ENCODE measurements at regions not wholly inside any gene's neighbourhood (a gene's known extent, or its start where the extent isn't known, plus 50 kb on each side); places are given as distances from the start of the nearest gene placed in this dataset.

GRCh38 chr12:61490526-61491498 lies 769.4 kb upstream of the USP15 start:
- Mint-ChIP-seq H3K36me3 (ENCODE audit: low read depth) (no peaks in the 10 kb centered on the region), H3K9me3 (no peaks in the 10 kb centered on the region), H3K27ac (no peak overlapping the region), H3K4me3 (no peak overlapping the region), H3K27me3 (ENCODE audit: low read depth) (no peaks in the 10 kb centered on the region), H3K4me1 (no peaks in the 10 kb centered on the region)
- TF ChIP-seq CTCF (IDR thresholded peaks at IDR 0.05; ENCODE audit: unreplicated experiment in 3 of 3), result no peak

- H3K4me3 Mint-ChIP-seq, result no peak overlapping the region
- H3K4me1 Mint-ChIP-seq, result no peaks in the 10 kb centered on the region
- H3K27ac Mint-ChIP-seq, result no peak overlapping the region
- H3K27me3 Mint-ChIP-seq (ENCODE audit: low read depth), result no peaks in the 10 kb centered on the region
- TF ChIP-seq CTCF (IDR thresholded peaks at IDR 0.05; ENCODE audit: unreplicated experiment in 3 of 3), result no peak
- H3K36me3 Mint-ChIP-seq (ENCODE audit: low read depth), result no peaks in the 10 kb centered on the region
- H3K9me3 Mint-ChIP-seq, result no peaks in the 10 kb centered on the region
Measured at GRCh38 chr12:61502179-61502578, 758.0 kb upstream of the USP15 start.

- Mint-ChIP-seq H3K4me3 (no peak overlapping the region), H3K27me3 (ENCODE audit: low read depth) (no peaks in the 10 kb centered on the region), H3K4me1 (no peaks in the 10 kb centered on the region), H3K9me3 (no peaks in the 10 kb centered on the region), H3K27ac (peak overlapping the region in 1 of 3 experiments; percentile 0), H3K36me3 (ENCODE audit: low read depth) (no peaks in the 10 kb centered on the region)
- TF ChIP-seq CTCF (IDR thresholded peaks at IDR 0.05; ENCODE audit: unreplicated experiment in 3 of 3), result no peak
Measured at GRCh38 chr12:61504396-61505080, 755.7 kb upstream of the USP15 start.

GRCh38 chr12:61513499-61513898 lies 746.7 kb upstream of the USP15 start:
- no peak overlapping the region for H3K27ac Mint-ChIP-seq
- H3K36me3 Mint-ChIP-seq (ENCODE audit: low read depth), result no peaks in the 10 kb centered on the region
- H3K4me1 Mint-ChIP-seq, result no peaks in the 10 kb centered on the region
- no peaks in the 10 kb centered on the region for H3K9me3 Mint-ChIP-seq
- no peak overlapping the region for H3K4me3 Mint-ChIP-seq
- no peaks in the 10 kb centered on the region for H3K27me3 Mint-ChIP-seq (ENCODE audit: low read depth)
- no peak for TF ChIP-seq CTCF (IDR thresholded peaks at IDR 0.05; ENCODE audit: unreplicated experiment in 3 of 3)

- Mint-ChIP-seq H3K27ac (no peak overlapping the region), H3K27me3 (ENCODE audit: low read depth) (no peaks in the 10 kb centered on the region), H3K9me3 (no peaks in the 10 kb centered on the region), H3K4me1 (no peaks in the 10 kb centered on the region), H3K36me3 (ENCODE audit: low read depth) (no peaks in the 10 kb centered on the region), H3K4me3 (no peak overlapping the region)
- no peak for TF ChIP-seq CTCF (IDR thresholded peaks at IDR 0.05; ENCODE audit: unreplicated experiment in 3 of 3)
Measured at GRCh38 chr12:61514016-61514415, 746.2 kb upstream of the USP15 start.

Measured in nephron (organoid).